H1 (cell line): ENCODE measurements at regions not wholly inside any gene's neighbourhood (a gene's known extent, or its start where the extent isn't known, plus 50 kb on each side); places are given as distances from the start of the nearest gene placed in this dataset.
A peak's percentile ranks its signal among the peaks of the same experiment; 100 is the strongest.

Source experiments
- CTCF ChIA-PET: fragments of 300-600 bp; sonication (Branson Sonifier 250); formaldehyde crosslinking; loops from one replicate; lab custom pipeline; 2021; ENCODE audit not compliant: partially characterized antibody; lab: Charles Lee
- POLR2A ChIA-PET: fragments of 300-600 bp; sonication (Branson Sonifier 250); formaldehyde crosslinking; loops from one replicate; lab custom pipeline; 2021; ENCODE audit warnings: inconsistent platforms; ENCODE audit not compliant: partially characterized antibody; lab: Charles Lee
- DNase-seq, 2 experiments: peaks; one replicate each; pipeline versions ENCODE4 v3.0.0 to v3.0.0-alpha.2; 2010 to 2022; ENCODE audit warnings: low spot score in 2 of 2, low read depth in 1 of 2, mixed read lengths in 1 of 2
- FAIRE-seq: peaks from 2 replicates; lab custom pipeline; 2011; peaks lifted over from hg19 to GRCh38; lab: Jason Lieb, UNC
- H2AFZ ChIP-seq: 2 replicates; pipeline ENCODE4 v1.8.1; 2012; ENCODE audit warnings: low read length, inconsistent platforms
- H2AK5ac ChIP-seq: 2 replicates; pipeline ENCODE4 v1.6.1; 2013; ENCODE audit warnings: low read depth, low read length
- H2BK120ac ChIP-seq: replicated peaks from 2 replicates; pipeline ENCODE3; 2013; ENCODE audit warnings: low read depth, low read length, inconsistent platforms
- H2BK12ac ChIP-seq: 2 replicates; pipeline ENCODE4 v1.6.1; 2013; ENCODE audit warnings: low read depth, low read length
- H2BK15ac ChIP-seq: 2 replicates; pipeline ENCODE4 v1.6.1; 2013; ENCODE audit warnings: low read length
- H2BK20ac ChIP-seq: 2 replicates; pipeline ENCODE4 v1.6.1; 2013; ENCODE audit warnings: low read length
- H2BK5ac ChIP-seq: 2 replicates; pipeline ENCODE4 v1.6.1; 2013; ENCODE audit warnings: low read depth, low read length
- H3K14ac ChIP-seq: 2 replicates; pipeline ENCODE4 v1.6.1; 2013; ENCODE audit warnings: inconsistent platforms; ENCODE audit not compliant: insufficient read length
- H3K18ac ChIP-seq: 2 replicates; pipeline ENCODE4 v1.6.1; 2013; ENCODE audit warnings: low read length; ENCODE audit errors: extremely low read depth
- H3K23ac ChIP-seq: 2 replicates; pipeline ENCODE4 v1.6.1; 2013; ENCODE audit warnings: inconsistent platforms; ENCODE audit not compliant: insufficient read length
- H3K23me2 ChIP-seq: 2 replicates; pipeline ENCODE4 v1.6.1; 2013; ENCODE audit warnings: low read depth, low read length
- H3K27ac ChIP-seq: 2 replicates; pipeline ENCODE4 v1.6.1; 2011; ENCODE audit warnings: low read depth, low read length, inconsistent platforms
- H3K27me3 ChIP-seq, 4 experiments: replicated peaks in 1 of 4; 1 replicate in 1 of 4; 2 replicates in 3 of 4; pipeline versions ENCODE4 v1.6.1 to v1.8.1; 2011 to 2013; ENCODE audit warnings: low read length in 3 of 4, mild to moderate bottlenecking in 3 of 4, inconsistent platforms in 2 of 4, mixed read lengths in 2 of 4, moderate library complexity in 1 of 4; ENCODE audit not compliant: control insufficient read depth in 3 of 4, insufficient read depth in 3 of 4; ENCODE audit errors: extremely low read depth in 1 of 4
- H3K36me3 ChIP-seq, 4 experiments: 2 replicates each; pipeline versions ENCODE4 v1.6.1 to v1.8.1; 2011 to 2013; ENCODE audit warnings: mild to moderate bottlenecking in 4 of 4, low read length in 3 of 4, moderate library complexity in 2 of 4, control low read depth in 1 of 4, inconsistent platforms in 1 of 4; ENCODE audit not compliant: insufficient read depth in 4 of 4, control insufficient read depth in 2 of 4
- H3K4ac ChIP-seq: replicated peaks from 2 replicates; pipeline ENCODE3; 2013; ENCODE audit warnings: low read length, low read depth, mixed read lengths, inconsistent platforms; ENCODE audit not compliant: insufficient read length
- H3K4me1 ChIP-seq, 4 experiments: replicated peaks in 1 of 4; 1 replicate in 1 of 4; 2 replicates in 3 of 4; pipeline versions ENCODE4 v1.6.1 to v1.8.1; 2011 to 2013; ENCODE audit warnings: low read length in 3 of 4, inconsistent platforms in 2 of 4, mixed read lengths in 1 of 4; ENCODE audit not compliant: insufficient read depth in 4 of 4, control insufficient read depth in 3 of 4
- H3K4me2 ChIP-seq, 2 experiments: 2 replicates each; pipeline versions ENCODE4 v1.6.1 to v1.8.1; 2011 to 2013; ENCODE audit warnings: low read depth in 2 of 2, low read length in 2 of 2, control low read depth in 1 of 2, inconsistent platforms in 1 of 2, mild to moderate bottlenecking in 1 of 2; ENCODE audit not compliant: insufficient read depth in 1 of 2
- H3K4me3 ChIP-seq, 4 experiments: fragments of 200-600, 300-600 bp in 1 of 4; sonication (generic), shearing (Covaris generic), sonication (Bioruptor Twin) in 1 of 4; 2 replicates each; pipeline versions ENCODE4 v1.5.1 to v1.8.1; 2011 to 2016; ENCODE audit warnings: low read length in 4 of 4, low read depth in 3 of 4, control low read depth in 2 of 4, inconsistent platforms in 2 of 4, mild to moderate bottlenecking in 2 of 4, mixed read lengths in 1 of 4, moderate library complexity in 1 of 4; ENCODE audit not compliant: insufficient read depth in 2 of 4; ENCODE audit errors: extremely low read depth in 1 of 4
- H3K56ac ChIP-seq: replicated peaks from 2 replicates; pipeline ENCODE3; 2013; ENCODE audit warnings: low read depth, mild to moderate bottlenecking, mixed read lengths, low read length, inconsistent platforms; ENCODE audit not compliant: insufficient read length
- H3K79me1 ChIP-seq: 2 replicates; pipeline ENCODE4 v1.6.1; 2013; ENCODE audit warnings: low read depth, low read length, control low read depth
- H3K79me2 ChIP-seq, 2 experiments: 2 replicates each; pipeline versions ENCODE4 v1.6.1 to v1.8.1; 2012 to 2013; ENCODE audit warnings: low read length in 2 of 2, mild to moderate bottlenecking in 2 of 2, inconsistent platforms in 1 of 2; ENCODE audit not compliant: insufficient read depth in 2 of 2, control insufficient read depth in 1 of 2
- H3K9ac ChIP-seq, 4 experiments: replicated peaks in 1 of 4; 1 replicate in 1 of 4; 2 replicates in 3 of 4; pipeline versions ENCODE4 v1.6.1 to v1.8.1; 2011 to 2013; ENCODE audit warnings: low read depth in 3 of 4, low read length in 3 of 4, control low read depth in 2 of 4, mild to moderate bottlenecking in 2 of 4, moderate library complexity in 2 of 4, inconsistent platforms in 1 of 4; ENCODE audit errors: extremely low read depth in 1 of 4
- H3K9me3 ChIP-seq, 2 experiments: 2 replicates each; pipeline versions ENCODE4 v1.6.1 to v1.8.1; 2012 to 2013; ENCODE audit warnings: mild to moderate bottlenecking in 2 of 2, moderate library complexity in 2 of 2, control low read depth in 1 of 2, inconsistent platforms in 1 of 2, low read depth in 1 of 2, low read length in 1 of 2, mixed read lengths in 1 of 2; ENCODE audit not compliant: insufficient read depth in 2 of 2
- H4K20me1 ChIP-seq, 2 experiments: replicated peaks in 1 of 2; 2 replicates each; pipeline versions ENCODE3 to v1.8.1; 2011 to 2013; ENCODE audit warnings: inconsistent platforms in 2 of 2, low read length in 2 of 2, mild to moderate bottlenecking in 1 of 2; ENCODE audit not compliant: insufficient read depth in 2 of 2, control insufficient read depth in 1 of 2
- H4K5ac ChIP-seq: 2 replicates; pipeline ENCODE4 v1.6.1; 2013; ENCODE audit warnings: low read length, low read depth, mixed read lengths, inconsistent platforms; ENCODE audit not compliant: insufficient read length
- H4K8ac ChIP-seq: 2 replicates; pipeline ENCODE4 v1.8.0; 2013; ENCODE audit warnings: mild to moderate bottlenecking, moderate library complexity, low read length, inconsistent platforms; ENCODE audit not compliant: insufficient read depth; ENCODE audit errors: extremely low read depth
- H4K91ac ChIP-seq: replicated peaks from 2 replicates; pipeline ENCODE3; 2013; ENCODE audit warnings: low read length, mixed read lengths, inconsistent platforms; ENCODE audit not compliant: insufficient read length
- CEBPB ChIP-seq: IDR thresholded peaks from 2 replicates; pipeline ENCODE4 v1.6.1; 2012; ENCODE audit warnings: low read depth, low read length
- CTBP2 ChIP-seq: IDR thresholded peaks from 2 replicates; pipeline ENCODE4 v1.7.0; 2011; ENCODE audit warnings: borderline replicate concordance, mild to moderate bottlenecking, moderate library complexity, mixed read lengths, low read length; ENCODE audit not compliant: insufficient read depth, insufficient read length
- KDM5A ChIP-seq: fragments of 200-600 bp; IDR thresholded peaks from 2 replicates; pipeline ENCODE4 v1.7.1; 2012; ENCODE audit warnings: mild to moderate bottlenecking, low read length, inconsistent platforms, mixed read lengths
- NRF1 ChIP-seq: IDR thresholded peaks from 2 replicates; pipeline ENCODE4 v1.6.1; 2011; ENCODE audit warnings: mild to moderate bottlenecking, low read depth, low read length, improper control_type of control experiment
- PHF8 ChIP-seq: fragments of 200-600 bp; sonication (generic); conservative IDR thresholded peaks from 2 replicates; pipeline ENCODE4 v1.7.1; 2012; ENCODE audit warnings: low read depth, mild to moderate bottlenecking, inconsistent platforms, low read length, moderate library complexity
- RAD21 ChIP-seq, 2 experiments: IDR thresholded peaks in 1 of 2; conservative IDR thresholded peaks in 1 of 2; 2 replicates each; pipeline ENCODE4 v1.6.1; 2011; ENCODE audit warnings: low read depth in 2 of 2, low read length in 2 of 2, improper control_type of control experiment in 1 of 2, inconsistent platforms in 1 of 2, mild to moderate bottlenecking in 1 of 2, moderate library complexity in 1 of 2
- SP2 ChIP-seq: IDR thresholded peaks from 2 replicates; pipeline ENCODE4 v1.6.1; 2012; ENCODE audit warnings: mild to moderate bottlenecking, low read length, inconsistent platforms
- WGBS, 2 experiments: shearing (Covaris generic) in 1 of 2; methylation state at CpG; one replicate each; pipeline versions ENCODE4 v1.1.6 to v1.1.7; 2013 to 2015; ENCODE audit warnings: low lambda C conversion rate in 2 of 2, mixed read lengths in 2 of 2, inconsistent platforms in 1 of 2, low coverage in 1 of 2, missing lambda C conversion rate in 1 of 2; ENCODE audit not compliant: insufficient replicate concordance in 2 of 2, insufficient coverage in 1 of 2, insufficient read length in 1 of 2; ENCODE audit errors: extremely low coverage in 1 of 2, missing lambda C conversion rate in 1 of 2; 5-methylcytosine and 5-hydroxymethylcytosine counted together
- TF ChIP-seq, protein P1 (sequence below), 3 experiments: IDR thresholded peaks; 1 replicate in 2 of 3; 2 replicates in 1 of 3; pipeline versions ENCODE4 v1.5.1 to v1.6.1; 2011; ENCODE audit warnings: low read length in 3 of 3, mild to moderate bottlenecking in 3 of 3, inconsistent platforms in 2 of 3, low read depth in 1 of 3, moderate library complexity in 1 of 3; ENCODE audit not compliant: insufficient read depth in 1 of 3; ENCODE audit errors: control extremely low read depth in 1 of 3

GRCh38 chr4:106502106-106502699 lies 133.6 kb upstream of the GIMD1 start:
- Histone ChIP-seq H2AFZ (peak overlapping the region; percentile 89), H3K23ac (no peak overlapping the region), H3K27ac (no peak overlapping the region), H2BK20ac (no peak overlapping the region), H3K4ac (no peak overlapping the region), H3K36me3 (no peaks in the 10 kb centered on the region), H2AK5ac (no peak overlapping the region), H3K4me1 (no peaks in the 10 kb centered on the region), H3K14ac (no peak overlapping the region), H4K20me1 (no peaks in the 10 kb centered on the region), H3K23me2 (no peaks in the 10 kb centered on the region), H3K79me1 (no peaks in the 10 kb centered on the region), H3K18ac (no peak overlapping the region), H2BK12ac (no peak overlapping the region), H4K91ac (no peak overlapping the region), H3K9me3 (no peaks in the 10 kb centered on the region), H4K5ac (no peak overlapping the region), H3K4me3 (no peak overlapping the region), H2BK15ac (no peak overlapping the region), H3K9ac (no peak overlapping the region), H4K8ac (no peak overlapping the region), H3K4me2 (no peak overlapping the region), H3K56ac (no peak overlapping the region), H3K79me2 (no peaks in the 10 kb centered on the region), H2BK120ac (no peak overlapping the region), H3K27me3 (no peaks in the 10 kb centered on the region), H2BK5ac (no peak overlapping the region)
- TF ChIP-seq KDM5A (no peak), PHF8 (no peak), SP2 (no peak), CEBPB (no peak), CTBP2 (no peak), NRF1 (no peak), RAD21 (IDR thresholded peaks at IDR 0.05 in 1 of 2, conservative IDR thresholded peaks at IDR 0.05 in 1 of 2; ENCODE audit: low read depth in 2 of 2, low read length in 2 of 2) (peak; percentile 87 to 96)
- TF ChIP-seq, protein P1, sequence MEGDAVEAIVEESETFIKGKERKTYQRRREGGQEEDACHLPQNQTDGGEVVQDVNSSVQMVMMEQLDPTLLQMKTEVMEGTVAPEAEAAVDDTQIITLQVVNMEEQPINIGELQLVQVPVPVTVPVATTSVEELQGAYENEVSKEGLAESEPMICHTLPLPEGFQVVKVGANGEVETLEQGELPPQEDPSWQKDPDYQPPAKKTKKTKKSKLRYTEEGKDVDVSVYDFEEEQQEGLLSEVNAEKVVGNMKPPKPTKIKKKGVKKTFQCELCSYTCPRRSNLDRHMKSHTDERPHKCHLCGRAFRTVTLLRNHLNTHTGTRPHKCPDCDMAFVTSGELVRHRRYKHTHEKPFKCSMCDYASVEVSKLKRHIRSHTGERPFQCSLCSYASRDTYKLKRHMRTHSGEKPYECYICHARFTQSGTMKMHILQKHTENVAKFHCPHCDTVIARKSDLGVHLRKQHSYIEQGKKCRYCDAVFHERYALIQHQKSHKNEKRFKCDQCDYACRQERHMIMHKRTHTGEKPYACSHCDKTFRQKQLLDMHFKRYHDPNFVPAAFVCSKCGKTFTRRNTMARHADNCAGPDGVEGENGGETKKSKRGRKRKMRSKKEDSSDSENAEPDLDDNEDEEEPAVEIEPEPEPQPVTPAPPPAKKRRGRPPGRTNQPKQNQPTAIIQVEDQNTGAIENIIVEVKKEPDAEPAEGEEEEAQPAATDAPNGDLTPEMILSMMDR (IDR thresholded peaks at IDR 0.05; ENCODE audit: control extremely low read depth in 1 of 3, insufficient read depth in 1 of 3, low read depth in 1 of 3, low read length in 3 of 3), result peak; percentile 66 to 89 (median 81)
- peak; percentile 95 for FAIRE-seq
- peak; percentile 44 to 80 for DNase-seq
- WGBS, 2 experiments, result 33% methylated on average over 11 of the region's 11 CpGs; no CpG with 5 or more reads in 1 of the 2 experiments
- CTCF ChIA-PET, result interaction anchor here (0.6 to 3.4 kb wide), 13 partner anchors 9 to 1684 kb away, joined by 3 to 36 read pairs (median 3); no protein-coding TSS in a partner anchor
- POLR2A ChIA-PET, result no interaction called here
